Hepatocyte (in vitro differentiated cells): ENCODE measurements at regions not wholly inside any gene's neighbourhood (a gene's known extent, or its start where the extent isn't known, plus 50 kb on each side); places are given as distances from the start of the nearest gene placed in this dataset.

Source experiments
- DNase-seq: peaks from one replicate; pipeline ENCODE4 v3.0.0-alpha.2; 2016; ENCODE audit warnings: low spot score
- H2AFZ ChIP-seq: fragments of 200-600 bp; sonication (generic); 2 replicates; pipeline ENCODE4 v1.6.0; 2016; ENCODE audit warnings: antibody characterized with exemption, mild to moderate bottlenecking
- H3K27ac ChIP-seq: fragments of 200-600 bp; sonication (generic); 2 replicates; pipeline ENCODE4 v1.5.1; 2016; ENCODE audit warnings: mild to moderate bottlenecking
- H3K27me3 ChIP-seq: fragments of 200-600 bp; sonication (generic); 2 replicates; pipeline ENCODE4 v1.6.1; 2016
- H3K36me3 ChIP-seq: fragments of 200-600 bp; sonication (generic); replicated peaks from 2 replicates; pipeline ENCODE4 v1.5.1; 2016; ENCODE audit warnings: low read depth; ENCODE audit not compliant: insufficient read depth
- H3K4me1 ChIP-seq: fragments of 200-600 bp; sonication (generic); 2 replicates; pipeline ENCODE4 v1.5.1; 2016; ENCODE audit warnings: mild to moderate bottlenecking, moderate library complexity; ENCODE audit not compliant: insufficient read depth
- H3K4me2 ChIP-seq: fragments of 200-600 bp; sonication (generic); 2 replicates; pipeline ENCODE4 v1.6.0; 2016
- H3K4me3 ChIP-seq: fragments of 200-600 bp; sonication (generic); 2 replicates; pipeline ENCODE4 v1.5.1; 2016; ENCODE audit warnings: mild to moderate bottlenecking
- H3K79me2 ChIP-seq: fragments of 200-600 bp; sonication (generic); 2 replicates; pipeline ENCODE4 v1.6.0; 2017; ENCODE audit warnings: mild to moderate bottlenecking
- H3K9me2 ChIP-seq: fragments of 200-600 bp; sonication (generic); replicated peaks from 2 replicates; pipeline ENCODE4 v1.6.0; 2017; ENCODE audit warnings: mild to moderate bottlenecking; ENCODE audit not compliant: insufficient read depth
- H3K9me3 ChIP-seq: fragments of 200-600 bp; sonication (generic); 2 replicates; pipeline ENCODE4 v1.5.1; 2016; ENCODE audit warnings: low read depth, mild to moderate bottlenecking
- H4K20me1 ChIP-seq: fragments of 200-600 bp; sonication (generic); 2 replicates; pipeline ENCODE4 v1.6.0; 2016; ENCODE audit warnings: mild to moderate bottlenecking; ENCODE audit not compliant: insufficient read depth, poor library complexity, severe bottlenecking
- CTCF ChIP-seq: fragments of 200-600 bp; sonication (generic); IDR thresholded peaks from 2 replicates; pipeline ENCODE4 v1.5.1; 2016; ENCODE audit warnings: antibody characterized with exemption, mild to moderate bottlenecking; ENCODE audit not compliant: poor library complexity
- EZH2 ChIP-seq: fragments of 200-600 bp; sonication (generic); IDR thresholded peaks from 2 replicates; pipeline ENCODE4 v1.6.1; 2016; ENCODE audit warnings: antibody characterized with exemption, mild to moderate bottlenecking, borderline replicate concordance
- EZH2phosphoT487 ChIP-seq: fragments of 200-600 bp; sonication (generic); IDR thresholded peaks from one replicate; pipeline ENCODE4 v1.6.1; 2018; ENCODE audit warnings: antibody characterized with exemption, mild to moderate bottlenecking, low read depth, moderate library complexity; ENCODE audit not compliant: unreplicated experiment, severe bottlenecking
- WGBS: methylation state at CpG from one replicate; pipeline ENCODE4 v1.1.6; 2016; ENCODE audit warnings: low lambda C conversion rate; ENCODE audit errors: missing lambda C conversion rate; 5-methylcytosine and 5-hydroxymethylcytosine counted together

- H3K9me2 ChIP-seq: no peaks in the 10 kb centered on the region
- no peaks in the 10 kb centered on the region for H3K4me1 ChIP-seq
- no peak overlapping the region for H3K4me3 ChIP-seq
- no peaks in the 10 kb centered on the region for H3K9me3 ChIP-seq
- no peaks in the 10 kb centered on the region for H4K20me1 ChIP-seq
- no peaks in the 10 kb centered on the region for H3K79me2 ChIP-seq
- H3K4me2 ChIP-seq: no peak overlapping the region
- peak; percentile 15 for DNase-seq
- 52% methylated on average over 3 of the region's 3 CpGs for WGBS
- H3K36me3 ChIP-seq: no peaks in the 10 kb centered on the region
- H2AFZ ChIP-seq: no peak overlapping the region
- TF ChIP-seq EZH2phosphoT487 (no peak), CTCF (no peak)
- no peak overlapping the region for H3K27ac ChIP-seq
- no peaks in the 10 kb centered on the region for H3K27me3 ChIP-seq
Measured at GRCh38 chr2:188199716-188200128, 92.0 kb upstream of the GULP1 start.

- no peaks in the 10 kb centered on the region for H3K4me1 ChIP-seq
- no peaks in the 10 kb centered on the region for H3K36me3 ChIP-seq
- H3K27ac ChIP-seq: no peak overlapping the region
- no peaks in the 10 kb centered on the region for H4K20me1 ChIP-seq
- no peaks in the 10 kb centered on the region for H3K79me2 ChIP-seq
- no peak overlapping the region for H3K4me2 ChIP-seq
- WGBS: 94% methylated on average over 2 of the region's 2 CpGs
- TF ChIP-seq EZH2 (no peak), CTCF (no peak), EZH2phosphoT487 (no peak)
- H3K27me3 ChIP-seq: no peaks in the 10 kb centered on the region
- H2AFZ ChIP-seq: no peak overlapping the region
- DNase-seq: no peak
- H3K4me3 ChIP-seq: no peak overlapping the region
- H3K9me3 ChIP-seq: no peaks in the 10 kb centered on the region
- no peaks in the 10 kb centered on the region for H3K9me2 ChIP-seq
Measured at GRCh38 chr2:188201639-188202038, 90.0 kb upstream of the GULP1 start.

DNA sequence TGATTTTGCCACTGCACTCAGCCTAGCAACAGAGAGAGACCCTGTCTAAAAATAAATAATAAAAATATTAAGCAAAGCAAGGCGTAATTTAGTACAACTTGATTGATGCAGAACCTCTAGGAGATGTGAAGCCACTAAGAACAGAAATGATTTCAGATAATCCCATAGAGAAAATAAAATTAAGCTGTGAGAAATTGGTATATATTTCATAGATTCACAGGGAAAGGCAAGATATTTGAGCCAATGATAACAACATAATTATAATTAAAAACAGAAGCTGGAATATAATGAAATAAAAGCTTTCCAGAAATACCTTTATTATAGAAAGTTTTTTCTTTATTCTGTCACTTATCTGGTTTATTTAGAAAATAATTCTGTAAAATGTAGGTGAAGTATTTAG lies 88.9 kb upstream of the GULP1 start:
- TF ChIP-seq EZH2: no peak
- TF ChIP-seq CTCF: no peak
- TF ChIP-seq EZH2phosphoT487: no peak
- H3K27me3 ChIP-seq: no peaks in the 10 kb centered on the region
- 100% methylated on average over 1 of the region's 1 CpG for WGBS
- H3K9me2 ChIP-seq: no peaks in the 10 kb centered on the region
- no peaks in the 10 kb centered on the region for H3K36me3 ChIP-seq
- H3K4me2 ChIP-seq: no peak overlapping the region
- DNase-seq: no peak
- no peaks in the 10 kb centered on the region for H3K4me1 ChIP-seq
- no peak overlapping the region for H3K4me3 ChIP-seq
- H4K20me1 ChIP-seq: no peaks in the 10 kb centered on the region
- no peak overlapping the region for H2AFZ ChIP-seq
- no peaks in the 10 kb centered on the region for H3K9me3 ChIP-seq
- no peaks in the 10 kb centered on the region for H3K79me2 ChIP-seq
- no peak overlapping the region for H3K27ac ChIP-seq

- Histone ChIP-seq H4K20me1 (no peaks in the 10 kb centered on the region), H3K4me2 (no peak overlapping the region), H3K79me2 (no peaks in the 10 kb centered on the region), H3K27ac (no peak overlapping the region), H3K36me3 (no peaks in the 10 kb centered on the region), H3K27me3 (no peaks in the 10 kb centered on the region), H3K9me2 (no peaks in the 10 kb centered on the region), H3K4me1 (no peaks in the 10 kb centered on the region), H2AFZ (no peak overlapping the region), H3K4me3 (no peak overlapping the region), H3K9me3 (no peaks in the 10 kb centered on the region)
- no peak for DNase-seq
- 95% methylated on average over 2 of the region's 2 CpGs for WGBS
- TF ChIP-seq EZH2phosphoT487: no peak
- TF ChIP-seq CTCF: no peak
- TF ChIP-seq EZH2: no peak
Measured at GRCh38 chr2:188203776-188204175, 87.9 kb upstream of the GULP1 start.
